GM12878 (cell line): ENCODE measurements at regions not wholly inside any gene's neighbourhood (a gene's known extent, or its start where the extent isn't known, plus 50 kb on each side); places are given as distances from the start of the nearest gene placed in this dataset.

ENCODE experiments used
- ATAC-seq: fragments of 200-7000 bp; cut with Tn5 transposase; 3 replicates; pipeline ENCODE4 v1.9.1; 2020; ENCODE audit warnings: mild to moderate bottlenecking, moderate library complexity
- BruUV-seq: library from RNA; stranded (reverse); fragments of 400-500 nt; replicated peaks from 2 replicates; lab custom pipeline; 2021; lab: Mats Ljungman, UMichigan
- CTCF ChIA-PET: fragments of 300-600 bp; sonication (Branson Sonifier 250); formaldehyde crosslinking; extraction: SDS; loops from one replicate; lab custom pipeline; 2021; ENCODE audit warnings: inconsistent platforms; lab: Yijun Ruan, JAX
- POLR2A ChIA-PET: fragments of 350-600 bp; formaldehyde crosslinking; extraction: SDS; loops from one replicate; lab custom pipeline; 2021; ENCODE audit warnings: inconsistent platforms; lab: Charles Lee
- RAD21 ChIA-PET: fragments of 300-600 bp; sonication (Branson Sonifier 250); formaldehyde crosslinking; loops from one replicate; lab custom pipeline; 2023; ENCODE audit warnings: antibody characterized with exemption; ENCODE audit not compliant: unreplicated experiment; lab: Charles Lee
- SMC1A ChIA-PET: fragments of 300-600 bp; sonication (Branson Sonifier 250); formaldehyde crosslinking; loops from one replicate; lab custom pipeline; 2023; ENCODE audit not compliant: unreplicated experiment, uncharacterized antibody; lab: Charles Lee
- DNase-seq: peaks from one replicate; pipeline ENCODE4 v3.0.0-alpha.2; 2011; ENCODE audit warnings: low read depth, low spot score
- FAIRE-seq: peaks from 3 replicates; lab custom pipeline; 2011; peaks lifted over from hg19 to GRCh38; lab: Jason Lieb, UNC
- H2AFZ ChIP-seq: 2 replicates; pipeline ENCODE4 v1.6.0; 2011; ENCODE audit warnings: low read depth, low read length, control low read depth; ENCODE audit not compliant: control insufficient read depth
- H3K27ac ChIP-seq: 2 replicates; pipeline ENCODE4 v1.5.1; 2011; ENCODE audit warnings: control low read depth; ENCODE audit not compliant: control insufficient read depth, insufficient read depth
- H3K27me3 ChIP-seq, 2 experiments: replicated peaks in 1 of 2; 2 replicates each; pipeline versions ENCODE4 v1.6.0 to v1.6.1; 2011; ENCODE audit warnings: low read length in 1 of 2; ENCODE audit not compliant: control insufficient read depth in 2 of 2, insufficient read depth in 2 of 2
- H3K36me3 ChIP-seq, 2 experiments: 2 replicates each; pipeline ENCODE4 v1.5.1; 2011; ENCODE audit warnings: low read length in 1 of 2; ENCODE audit not compliant: control insufficient read depth in 2 of 2, insufficient read depth in 2 of 2
- H3K4me1 ChIP-seq: 2 replicates; pipeline ENCODE4 v1.6.1; 2011; ENCODE audit warnings: mild to moderate bottlenecking, low read length, moderate library complexity, mixed read lengths; ENCODE audit not compliant: control insufficient read depth, insufficient read depth
- H3K4me2 ChIP-seq: 2 replicates; pipeline ENCODE4 v1.6.0; 2011; ENCODE audit warnings: control low read depth; ENCODE audit not compliant: control insufficient read depth, insufficient read depth
- H3K4me3 ChIP-seq: fragments of 200-600 bp; sonication (generic); 2 replicates; pipeline ENCODE4 v1.5.1; 2016
- H3K79me2 ChIP-seq: 2 replicates; pipeline ENCODE4 v1.6.0; 2011; ENCODE audit warnings: low read length; ENCODE audit not compliant: control insufficient read depth, insufficient read depth
- H3K9ac ChIP-seq: 2 replicates; pipeline ENCODE4 v1.8.0; 2011; ENCODE audit warnings: low read length, control low read depth, mixed read lengths; ENCODE audit not compliant: control insufficient read depth, insufficient read depth
- H3K9me3 ChIP-seq: replicated peaks from 3 replicates; pipeline ENCODE4 v1.5.1; 2011; ENCODE audit warnings: mild to moderate bottlenecking, low read length; ENCODE audit not compliant: control insufficient read depth, insufficient read depth
- H4K20me1 ChIP-seq: 2 replicates; pipeline ENCODE4 v1.6.0; 2011; ENCODE audit not compliant: control insufficient read depth, insufficient read depth
- CREB1 ChIP-seq: IDR thresholded peaks from 2 replicates; pipeline ENCODE4 v1.6.1; 2012; ENCODE audit warnings: low read depth, mild to moderate bottlenecking, inconsistent platforms
- MAX ChIP-seq: IDR thresholded peaks from 2 replicates; pipeline ENCODE4 v1.6.1; 2012; ENCODE audit warnings: low read depth, low read length, improper control_type of control experiment
- SREBF2 ChIP-seq: IDR thresholded peaks from 2 replicates; pipeline ENCODE4 v1.6.1; 2012; ENCODE audit warnings: mild to moderate bottlenecking, low read length
- STAT3 ChIP-seq: IDR thresholded peaks from 2 replicates; pipeline ENCODE4 v1.6.1; 2011; ENCODE audit warnings: low read depth, low read length, improper control_type of control experiment
- WGBS: methylation state at CpG from one replicate; pipeline ENCODE4 v1.1.6; 2016; ENCODE audit warnings: low lambda C conversion rate; ENCODE audit not compliant: insufficient replicate concordance, insufficient coverage; ENCODE audit errors: missing lambda C conversion rate; 5-methylcytosine and 5-hydroxymethylcytosine counted together
- in situ Hi-C: fragments of 300-500 bp; cut with MboI; formaldehyde crosslinking; loops from 9 replicates; pipeline ENCODE4 v1.14.3; 2018; ENCODE audit warnings: mixed read lengths
- intact Hi-C: fragments of 100-400 bp; cut with micrococcal nuclease; formaldehyde crosslinking; loops from one replicate; pipeline ENCODE4 v1.14.2; 2022; ENCODE audit not compliant: unreplicated experiment
- TF ChIP-seq, protein P1 (sequence below): IDR thresholded peaks from 2 replicates; pipeline ENCODE4 v1.6.1; 2011; ENCODE audit warnings: mild to moderate bottlenecking, low read depth, low read length, moderate library complexity; ENCODE audit not compliant: insufficient replicate concordance

- Histone ChIP-seq H3K4me2 (no peak overlapping the region), H3K36me3 (no peaks in the 10 kb centered on the region), H2AFZ (no peak overlapping the region), H3K4me1 (peaks cover 24% of the 10 kb centered on the region), H3K4me3 (no peak overlapping the region), H3K79me2 (no peaks in the 10 kb centered on the region), H3K9me3 (no peaks in the 10 kb centered on the region; the same call in 2 of the 3 replicates), H4K20me1 (no peaks in the 10 kb centered on the region), H3K27ac (no peak overlapping the region), H3K9ac (no peak overlapping the region), H3K27me3 (no peaks in the 10 kb centered on the region)
- in situ Hi-C loops: no loop called here
- ChIA-PET POLR2A (no interaction called here), SMC1A (interaction anchor here (0.9 to 1.8 kb wide), 4 partner anchors 35 to 327 kb away, joined by 3 to 5 read pairs (median 4); no protein-coding TSS in a partner anchor), CTCF (no interaction called here), RAD21 (interaction anchor here (0.7 to 1.0 kb wide), 2 partner anchors 35 to 66 kb away, joined by 3 read pairs; no protein-coding TSS in a partner anchor)
- FAIRE-seq (no peak), ATAC-seq (no peak), DNase-seq (no peak)
- TF ChIP-seq STAT3 (no peak), SREBF2 (no peak), CREB1 (0 out of 2 replicates have a peak, but pooled peaks have one; percentile 42), MAX (no peak)
- TF ChIP-seq, protein P1, sequence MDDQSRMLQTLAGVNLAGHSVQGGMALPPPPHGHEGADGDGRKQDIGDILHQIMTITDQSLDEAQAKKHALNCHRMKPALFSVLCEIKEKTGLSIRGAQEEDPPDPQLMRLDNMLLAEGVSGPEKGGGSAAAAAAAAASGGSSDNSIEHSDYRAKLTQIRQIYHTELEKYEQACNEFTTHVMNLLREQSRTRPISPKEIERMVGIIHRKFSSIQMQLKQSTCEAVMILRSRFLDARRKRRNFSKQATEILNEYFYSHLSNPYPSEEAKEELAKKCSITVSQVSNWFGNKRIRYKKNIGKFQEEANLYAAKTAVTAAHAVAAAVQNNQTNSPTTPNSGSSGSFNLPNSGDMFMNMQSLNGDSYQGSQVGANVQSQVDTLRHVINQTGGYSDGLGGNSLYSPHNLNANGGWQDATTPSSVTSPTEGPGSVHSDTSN: no peak
- intact Hi-C loops: no loop called here
- no TSS peak for BruUV-seq
- WGBS: 80% methylated on average over 4 of the region's 4 CpGs
These were observed 128.0 kb upstream of the EEA1 start for GRCh38 chr12:93056971-93057535.
